PC-3 (cell line): ENCODE measurements at regions not wholly inside any gene's neighbourhood (a gene's known extent, or its start where the extent isn't known, plus 50 kb on each side); places are given as distances from the start of the nearest gene placed in this dataset.

Source experiments
- CTCF ChIP-seq: fragments of 300-600 bp; sonication (generic); conservative IDR thresholded peaks from 2 replicates; pipeline ENCODE4 v1.5.1; 2017; ENCODE audit warnings: antibody characterized with exemption, low read depth, mild to moderate bottlenecking, low read length
- EZH2 ChIP-seq: fragments of 300-600 bp; sonication (generic); IDR thresholded peaks from one replicate; pipeline ENCODE4 v1.6.1; 2017; ENCODE audit warnings: antibody characterized with exemption, mild to moderate bottlenecking, low read length; ENCODE audit not compliant: unreplicated experiment

- no peak for TF ChIP-seq CTCF
- no peak for TF ChIP-seq EZH2
Observed at GRCh38 chr4:72895408-72895807, 174.1 kb downstream of the COX18 start.
